HUES6 (cell line): ENCODE measurements at regions not wholly inside any gene's neighbourhood (a gene's known extent, or its start where the extent isn't known, plus 50 kb on each side); places are given as distances from the start of the nearest gene placed in this dataset.

Experiments
- H3K27ac ChIP-seq: 2 replicates; pipeline ENCODE4 v1.7.0; 2013; ENCODE audit warnings: low read depth, mild to moderate bottlenecking, low read length, inconsistent platforms
- H3K27me3 ChIP-seq: 2 replicates; pipeline ENCODE4 v1.6.1; 2013; ENCODE audit warnings: low read length; ENCODE audit not compliant: control insufficient read depth, insufficient read depth
- H3K36me3 ChIP-seq: 2 replicates; pipeline ENCODE4 v1.6.1; 2013; ENCODE audit warnings: low read length; ENCODE audit not compliant: control insufficient read depth, insufficient read depth
- H3K4me1 ChIP-seq: 2 replicates; pipeline ENCODE4 v1.6.1; 2013; ENCODE audit warnings: low read length; ENCODE audit not compliant: control insufficient read depth, insufficient read depth
- H3K4me3 ChIP-seq: 2 replicates; pipeline ENCODE4 v1.5.1; 2013; ENCODE audit warnings: low read depth, low read length
- H3K9ac ChIP-seq: one replicate; pipeline ENCODE4 v1.6.1; 2013; ENCODE audit warnings: mild to moderate bottlenecking, low read length
- H3K9me3 ChIP-seq: 2 replicates; pipeline ENCODE4 v1.6.1; 2013; ENCODE audit warnings: low read depth, low read length; ENCODE audit not compliant: control insufficient read depth, insufficient read depth

DNA sequence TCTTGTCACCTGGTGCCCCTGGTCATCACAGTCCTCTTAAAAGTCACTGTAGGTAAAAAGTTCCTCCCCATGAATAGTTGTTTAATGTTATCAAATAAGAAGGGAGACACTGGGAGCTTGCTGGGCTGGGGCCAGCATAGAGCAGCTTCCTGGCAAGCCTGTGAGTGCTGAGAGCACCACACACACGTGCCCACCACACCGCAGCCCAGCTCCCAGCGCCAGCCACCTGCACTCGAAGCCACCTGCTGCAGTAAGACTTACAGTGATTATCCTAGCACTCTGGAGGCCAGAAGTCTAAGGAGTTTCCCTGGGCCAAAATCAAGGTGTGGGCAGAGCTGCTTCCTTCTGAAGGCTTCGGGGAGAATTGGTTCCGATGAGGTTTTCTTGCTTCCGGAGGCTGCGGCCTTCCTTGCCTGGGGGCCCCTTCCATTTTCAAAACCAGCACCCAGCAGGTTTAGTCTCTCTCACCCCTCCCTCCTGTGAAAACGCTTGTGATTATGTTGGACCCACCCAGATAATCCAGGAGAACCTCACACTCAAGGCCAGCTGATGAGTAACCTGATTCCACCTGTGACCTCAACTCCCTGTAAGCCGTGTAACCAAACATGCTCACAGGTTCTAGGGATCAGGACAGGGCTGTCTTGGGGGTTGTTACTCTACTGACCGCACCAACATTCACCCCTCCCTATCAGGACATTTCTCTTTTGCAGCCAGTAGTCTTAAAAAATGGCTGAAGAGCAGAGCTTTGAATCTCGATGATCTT, 687.2 kb downstream of the TBC1D22A start:
- Histone ChIP-seq H3K9me3 (peaks cover 89% of the 10 kb centered on the region), H3K4me1 (no peaks in the 10 kb centered on the region), H3K27me3 (no peaks in the 10 kb centered on the region), H3K9ac (no peak overlapping the region), H3K36me3 (no peaks in the 10 kb centered on the region), H3K4me3 (no peak overlapping the region), H3K27ac (no peak overlapping the region)

DNA sequence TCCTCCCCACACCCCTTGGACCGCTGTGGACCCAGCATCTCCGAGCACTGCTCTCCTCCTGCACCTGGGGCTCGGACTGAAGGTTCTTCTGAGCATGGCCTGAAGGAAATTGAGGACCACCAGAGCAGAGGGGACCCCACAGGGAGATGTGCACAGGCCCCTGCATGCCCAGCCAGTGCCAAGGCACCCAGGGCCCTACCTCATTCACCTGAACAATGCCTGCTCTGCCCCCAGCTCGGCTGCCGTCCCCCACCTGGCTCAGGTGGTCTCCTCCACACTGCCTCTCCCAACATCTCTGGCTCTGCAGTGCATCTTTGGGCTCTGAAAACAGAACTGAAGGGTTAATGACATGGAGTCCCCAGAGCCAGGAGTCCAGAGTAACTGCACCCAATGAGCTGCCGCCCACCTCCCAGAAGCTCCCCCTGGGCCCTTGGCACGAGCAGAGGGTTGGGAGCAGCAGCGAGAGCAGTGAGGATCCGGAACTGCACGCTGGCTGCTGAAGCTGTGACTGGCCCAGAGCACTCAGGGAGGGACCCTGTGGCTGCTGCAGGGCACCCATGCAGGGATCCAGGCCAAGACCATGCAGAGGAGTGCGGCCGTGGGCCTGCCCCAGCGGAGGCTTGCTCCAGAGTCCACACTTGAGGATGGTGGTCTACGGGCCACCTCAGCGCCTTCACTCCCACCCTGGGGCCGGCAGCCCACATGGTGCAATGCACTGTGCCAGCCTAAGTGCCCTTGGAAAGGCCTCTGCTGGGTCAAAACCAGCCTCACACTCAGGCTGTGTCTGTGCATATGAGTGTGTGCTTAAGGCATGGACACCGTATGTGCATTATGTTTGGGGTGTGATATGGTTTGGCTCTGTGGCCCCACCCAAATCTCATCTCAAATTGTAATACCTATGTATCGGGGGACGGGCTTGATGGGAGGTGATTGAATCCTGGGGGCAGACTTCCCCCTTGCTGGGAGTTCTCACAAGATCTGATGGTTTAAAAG, 686.1 kb downstream of the TBC1D22A start:
- Histone ChIP-seq H3K9me3 (peaks cover 94% of the 10 kb centered on the region; the same call in 1 of the 2 replicates), H3K9ac (no peak overlapping the region), H3K27me3 (no peaks in the 10 kb centered on the region), H3K4me3 (no peak overlapping the region), H3K36me3 (no peaks in the 10 kb centered on the region), H3K4me1 (no peaks in the 10 kb centered on the region), H3K27ac (no peak overlapping the region)

DNA sequence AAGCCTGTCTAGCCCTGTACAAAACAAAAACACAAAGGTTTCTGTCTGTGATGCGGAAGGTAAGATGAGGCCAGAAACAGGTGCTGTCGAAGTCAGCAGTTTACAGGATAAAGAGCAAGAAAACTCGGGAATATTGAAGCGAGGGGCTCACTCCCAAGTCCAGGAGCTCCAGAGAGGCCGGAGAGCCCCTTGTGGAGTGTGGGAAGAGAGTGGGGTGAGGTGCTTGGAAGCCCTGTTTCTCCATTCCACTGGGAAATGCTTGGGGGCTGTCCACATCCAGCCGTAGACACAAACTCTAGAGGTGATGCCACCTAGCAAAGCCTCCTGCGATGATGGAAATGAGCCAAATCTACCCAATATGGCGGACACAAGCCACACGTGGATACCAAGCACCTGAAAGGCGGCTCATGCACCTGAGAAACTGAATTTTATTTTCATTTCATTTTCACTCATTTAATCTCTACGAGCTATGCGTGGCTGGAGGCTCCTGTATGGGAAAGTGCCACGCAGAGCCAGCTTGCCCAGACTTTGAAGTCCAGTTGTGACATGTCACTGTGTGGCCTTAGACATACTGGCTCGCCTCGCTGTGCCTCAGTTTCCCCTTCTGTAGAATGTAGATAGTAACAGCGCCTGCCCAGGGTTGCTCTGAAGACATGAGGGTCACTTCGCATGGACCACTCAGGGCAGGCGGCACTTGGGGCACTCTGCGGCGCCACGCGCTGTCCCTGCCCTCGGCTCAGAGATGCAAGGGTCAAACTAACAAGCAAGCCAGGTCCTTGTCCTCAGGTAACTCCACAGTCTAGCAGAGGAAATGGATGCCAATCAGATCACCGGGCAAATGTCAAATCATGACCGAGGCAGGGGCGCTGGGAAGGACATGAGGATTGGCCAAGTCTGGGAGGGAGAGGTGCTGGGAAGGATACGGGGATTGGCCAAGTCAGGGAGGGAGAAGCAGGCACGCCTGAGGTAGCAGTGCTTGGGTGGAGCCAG, 684.7 kb downstream of the TBC1D22A start:
- H3K9ac ChIP-seq, result no peak overlapping the region
- H3K36me3 ChIP-seq, result no peaks in the 10 kb centered on the region
- no peaks in the 10 kb centered on the region for H3K27me3 ChIP-seq
- no peak overlapping the region for H3K4me3 ChIP-seq
- H3K4me1 ChIP-seq, result no peaks in the 10 kb centered on the region
- no peak overlapping the region for H3K27ac ChIP-seq
- peaks cover 95% of the 10 kb centered on the region; the same call in 1 of the 2 replicates for H3K9me3 ChIP-seq

DNA sequence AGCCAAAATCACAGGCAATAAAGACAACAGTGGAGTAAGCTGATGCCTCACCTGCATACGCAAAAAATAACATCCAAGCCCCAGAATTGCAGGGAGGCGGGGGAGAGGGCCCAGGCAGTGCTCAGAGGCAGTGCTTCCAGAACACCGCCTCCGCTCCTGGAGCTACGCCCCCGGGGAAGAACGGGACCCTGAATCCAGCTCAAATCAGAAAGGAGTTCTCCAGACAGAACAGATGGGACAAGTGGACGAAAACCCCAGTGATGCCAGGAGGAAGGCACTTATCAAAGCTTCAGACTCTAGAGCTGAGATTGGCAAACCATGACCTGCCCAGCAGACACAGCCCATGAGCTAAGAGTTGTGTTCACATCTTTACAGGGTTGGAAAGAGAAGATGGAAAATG, 683.9 kb downstream of the TBC1D22A start:
- Histone ChIP-seq H3K36me3 (no peaks in the 10 kb centered on the region), H3K4me1 (no peaks in the 10 kb centered on the region), H3K9ac (no peak overlapping the region), H3K27me3 (no peaks in the 10 kb centered on the region), H3K4me3 (no peak overlapping the region), H3K27ac (no peak overlapping the region), H3K9me3 (peaks cover 98% of the 10 kb centered on the region; the same call in 1 of the 2 replicates)

DNA sequence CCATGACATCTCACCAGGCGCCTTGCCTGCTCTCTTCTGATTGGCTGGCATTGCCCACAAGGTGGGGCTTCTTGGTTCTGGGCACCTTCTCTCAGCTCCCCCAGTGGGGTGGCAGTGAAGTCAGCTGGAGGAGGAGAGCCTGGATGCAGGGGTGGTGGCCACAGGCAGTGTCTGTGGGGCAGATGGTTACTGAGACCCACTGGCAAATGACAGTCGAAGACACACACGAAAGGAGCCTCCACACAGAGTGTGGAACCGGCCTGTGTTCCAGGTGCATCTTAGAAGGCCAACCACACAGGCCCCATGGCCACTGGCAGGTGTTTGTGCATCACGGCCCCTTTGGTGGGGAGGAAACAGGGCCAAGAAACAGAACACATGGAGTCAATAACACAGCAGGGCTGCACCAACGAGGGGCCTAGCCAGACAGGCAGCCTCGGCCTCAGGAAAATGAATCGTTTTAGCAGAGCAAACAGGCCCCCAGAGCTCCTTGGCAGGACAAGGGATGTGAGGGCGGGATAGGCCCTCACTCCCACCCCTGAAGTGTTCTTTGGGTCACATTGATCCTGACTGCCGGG, 683.4 kb downstream of the TBC1D22A start:
- Histone ChIP-seq H3K4me3 (no peak overlapping the region), H3K9me3 (peaks cover 98% of the 10 kb centered on the region), H3K4me1 (no peaks in the 10 kb centered on the region), H3K27ac (no peak overlapping the region), H3K27me3 (no peaks in the 10 kb centered on the region), H3K9ac (no peak overlapping the region), H3K36me3 (no peaks in the 10 kb centered on the region)

DNA sequence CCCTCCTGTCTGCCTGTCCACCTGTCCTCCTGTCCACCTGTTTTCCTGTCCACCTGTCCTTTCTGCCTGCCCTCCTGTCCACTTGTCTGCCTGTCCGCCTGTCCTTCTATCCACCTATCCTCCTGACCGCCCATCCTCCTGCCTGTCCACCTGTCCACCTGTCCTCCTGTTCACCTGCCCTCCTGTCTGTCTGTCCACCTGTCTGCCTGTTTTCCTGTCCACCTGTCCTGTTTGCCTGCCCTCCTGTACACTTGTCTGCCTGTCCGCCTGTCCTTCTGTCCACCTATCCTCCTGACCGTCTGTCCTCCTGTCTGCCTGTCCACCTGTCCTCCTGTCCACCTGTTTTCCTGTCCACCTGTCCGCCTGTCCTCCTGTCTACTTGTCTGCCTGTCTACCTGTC, 682.8 kb downstream of the TBC1D22A start:
- Histone ChIP-seq H3K9me3 (peaks cover 98% of the 10 kb centered on the region), H3K4me3 (no peak overlapping the region), H3K36me3 (no peaks in the 10 kb centered on the region), H3K9ac (no peak overlapping the region), H3K27me3 (no peaks in the 10 kb centered on the region), H3K27ac (no peak overlapping the region), H3K4me1 (no peaks in the 10 kb centered on the region)

DNA sequence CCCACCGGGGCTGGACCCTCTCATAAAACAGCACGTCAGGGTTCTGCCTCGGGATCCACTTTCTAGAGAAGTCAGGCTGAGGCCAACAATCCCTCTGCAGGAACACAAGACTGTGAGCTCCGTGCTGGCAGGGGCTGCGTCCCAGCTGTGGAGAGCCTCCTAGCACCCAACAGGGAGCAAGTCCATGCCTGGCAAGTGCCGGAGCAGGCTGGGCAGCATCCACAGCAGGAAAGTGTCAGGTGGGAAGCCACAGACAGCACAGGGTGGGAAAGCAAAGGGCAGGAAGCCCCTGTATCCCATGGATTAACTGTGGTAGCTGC, 682.3 kb downstream of the TBC1D22A start:
- H3K9me3 ChIP-seq, result peaks cover 97% of the 10 kb centered on the region
- H3K9ac ChIP-seq, result no peak overlapping the region
- H3K4me1 ChIP-seq, result no peaks in the 10 kb centered on the region
- H3K4me3 ChIP-seq, result no peak overlapping the region
- no peaks in the 10 kb centered on the region for H3K27me3 ChIP-seq
- H3K36me3 ChIP-seq, result no peaks in the 10 kb centered on the region
- H3K27ac ChIP-seq, result no peak overlapping the region

DNA sequence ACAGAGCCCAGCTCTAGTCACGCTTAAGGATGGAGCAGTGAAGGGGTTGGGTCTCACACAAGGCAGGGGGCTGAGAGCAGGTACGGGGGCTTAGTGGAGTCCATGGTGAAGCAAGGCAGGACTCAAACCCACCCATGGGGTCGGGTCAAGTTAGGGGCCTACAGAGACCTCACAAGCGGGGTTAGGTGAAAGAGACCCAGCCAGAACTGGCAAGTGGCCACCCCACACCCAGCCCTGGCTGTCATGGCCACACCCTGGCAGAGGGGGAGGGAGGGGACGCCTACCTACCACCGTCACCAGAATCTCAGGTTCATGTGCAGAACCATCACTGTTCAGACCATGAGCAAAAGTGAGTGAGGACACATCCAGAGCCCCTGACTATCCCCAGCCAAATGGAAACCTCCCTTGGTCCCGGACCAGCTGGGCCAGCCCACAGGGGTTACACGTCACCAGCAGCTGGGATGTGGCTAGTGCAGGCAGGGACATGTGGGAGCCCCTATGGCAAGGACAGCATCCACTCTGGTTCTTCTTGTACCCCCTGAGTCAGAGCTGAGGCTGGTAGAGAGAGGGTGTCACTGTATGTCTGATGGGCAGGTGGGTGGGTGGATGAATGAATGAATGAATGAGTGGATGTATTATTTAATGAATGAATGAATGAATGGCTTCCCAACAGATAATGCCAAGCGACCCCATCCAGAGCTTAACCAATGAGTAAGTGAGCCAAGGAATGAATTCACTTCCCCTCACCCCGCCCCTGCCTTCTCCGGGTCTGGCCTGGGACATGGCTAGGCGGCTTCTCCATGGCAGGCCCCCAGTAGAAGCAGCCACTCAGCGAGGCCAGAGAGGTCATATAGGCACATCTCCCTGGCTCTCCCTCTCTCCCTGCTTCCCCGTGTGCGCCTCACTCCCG, 681.6 kb downstream of the TBC1D22A start:
- Histone ChIP-seq H3K4me3 (no peak overlapping the region), H3K36me3 (no peaks in the 10 kb centered on the region), H3K4me1 (no peaks in the 10 kb centered on the region), H3K27ac (no peak overlapping the region), H3K27me3 (no peaks in the 10 kb centered on the region), H3K9me3 (peaks cover 98% of the 10 kb centered on the region), H3K9ac (no peak overlapping the region)

DNA sequence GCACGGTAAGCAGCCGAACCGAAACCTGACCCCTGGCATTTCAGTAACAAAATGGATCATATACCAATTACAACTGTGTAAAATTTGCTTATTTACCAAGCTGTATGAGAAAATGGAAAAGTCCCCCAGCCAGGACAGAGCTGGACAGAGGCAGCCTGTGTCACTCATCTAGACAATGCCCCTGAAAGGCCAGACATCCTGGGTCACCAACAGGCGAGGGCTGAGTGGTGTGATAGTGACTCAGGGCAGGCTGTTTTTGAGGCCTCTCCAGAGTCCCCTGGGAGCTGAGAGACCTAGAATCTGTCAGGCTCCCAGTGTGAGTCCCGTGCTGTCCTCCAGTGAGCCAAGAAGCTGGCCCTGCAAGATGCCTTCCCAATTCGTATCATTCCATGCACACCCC, 680.4 kb downstream of the TBC1D22A start:
- Histone ChIP-seq H3K4me1 (no peaks in the 10 kb centered on the region), H3K9me3 (peaks cover 95% of the 10 kb centered on the region), H3K4me3 (no peak overlapping the region)

More for the DNA sequence above, 680.4 kb downstream of the TBC1D22A start:
- Histone ChIP-seq H3K36me3 (no peaks in the 10 kb centered on the region), H3K27me3 (no peaks in the 10 kb centered on the region), H3K27ac (no peak overlapping the region), H3K9ac (no peak overlapping the region)
